GM04504 (cell line): ENCODE measurements at regions not wholly inside any gene's neighbourhood (a gene's known extent, or its start where the extent isn't known, plus 50 kb on each side); places are given as distances from the start of the nearest gene placed in this dataset.
"Not testable (repeated sequence)": the region's sequence is repeated elsewhere in the genome, so short reads cannot be mapped to it uniquely, and the experiment has no call there.

Source experiments
- DNase-seq: peaks from one replicate; pipeline ENCODE4 v3.0.0-alpha.2; 2012; ENCODE audit warnings: low read depth

GRCh38 chr2:210861038-210861665, 304.8 kb downstream of the CPS1 start:
- no peak for DNase-seq

DNA sequence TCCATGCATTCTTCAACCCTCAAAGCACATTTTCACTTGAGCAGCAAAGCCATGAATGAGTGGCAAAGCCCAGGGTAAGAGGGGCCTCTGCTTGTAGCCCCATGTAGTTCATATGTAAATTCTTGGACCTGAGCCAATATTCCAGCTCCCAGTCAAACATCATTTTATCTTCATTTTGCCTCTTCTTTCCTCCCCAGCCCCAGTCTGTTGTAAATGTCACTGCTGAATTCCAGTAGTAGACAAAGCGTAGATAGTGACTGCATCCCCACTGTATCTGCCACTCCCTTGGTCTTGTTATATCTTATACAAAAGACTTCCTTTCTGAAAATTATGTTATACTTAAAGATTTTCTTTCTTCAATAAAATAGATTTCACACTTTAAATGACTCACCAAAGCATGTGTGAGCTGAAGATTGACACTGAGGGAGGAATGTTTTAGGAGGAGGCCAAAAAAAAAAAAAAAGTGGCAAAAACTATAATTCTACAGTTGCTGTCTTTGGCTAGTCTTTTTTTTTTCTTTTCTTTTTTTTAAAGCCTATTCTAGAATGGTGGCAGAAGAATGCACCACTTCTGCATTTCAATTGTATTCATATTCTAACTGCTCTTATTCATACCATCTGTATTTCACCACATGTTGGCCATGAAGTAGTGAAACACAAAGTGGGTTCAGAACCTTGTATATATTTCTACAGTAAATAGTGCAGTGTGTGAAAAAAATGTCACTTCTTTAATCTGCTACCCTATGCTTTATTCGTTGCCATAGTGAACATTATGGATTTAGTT, 306.1 kb downstream of the CPS1 start:
- DNase-seq: no peak

DNA sequence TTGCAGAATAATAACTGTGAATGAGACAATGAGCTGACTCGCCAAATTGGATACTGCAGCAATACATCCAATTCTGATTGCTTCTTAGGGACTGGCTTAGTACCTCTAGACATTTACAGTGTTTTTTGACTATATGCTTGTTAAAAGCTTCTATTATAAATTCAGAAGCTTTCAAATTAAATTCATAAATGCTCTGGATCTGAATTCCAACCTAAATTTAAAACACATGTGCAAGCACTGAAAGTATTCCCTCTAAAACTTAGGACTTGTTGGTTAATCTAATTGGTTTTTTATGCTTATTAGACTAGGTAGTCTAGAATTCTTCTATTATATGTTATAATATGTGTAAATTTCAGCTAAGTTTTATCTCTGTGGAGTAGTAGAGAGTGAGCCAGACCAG, 306.9 kb downstream of the CPS1 start:
- DNase-seq: no peak

- DNase-seq: not testable (repeated sequence)
Measured at GRCh38 chr2:210871566-210871965, 315.2 kb downstream of the CPS1 start.

DNA sequence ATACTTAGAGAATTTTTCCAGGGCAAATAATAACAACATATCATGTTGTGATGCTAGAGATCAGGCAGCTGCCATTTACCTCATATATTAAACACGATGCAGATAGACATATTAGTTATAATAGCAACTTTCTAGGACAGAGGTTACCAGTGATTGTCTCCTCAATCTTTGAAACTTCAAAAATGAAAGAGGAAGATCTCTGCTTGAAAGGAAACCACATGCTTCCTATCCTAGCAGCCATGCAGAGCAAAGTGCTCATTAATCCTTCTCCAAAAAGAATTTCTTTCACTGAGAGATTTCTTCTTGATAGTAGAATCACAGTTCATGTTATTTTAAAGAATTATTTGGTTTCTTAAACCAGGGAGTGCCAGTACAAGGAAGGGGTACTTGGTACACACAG, 317.2 kb downstream of the CPS1 start:
- DNase-seq: no peak

GRCh38 chr2:210884227-210884626, 327.8 kb downstream of the CPS1 start:
- no peak for DNase-seq

DNA sequence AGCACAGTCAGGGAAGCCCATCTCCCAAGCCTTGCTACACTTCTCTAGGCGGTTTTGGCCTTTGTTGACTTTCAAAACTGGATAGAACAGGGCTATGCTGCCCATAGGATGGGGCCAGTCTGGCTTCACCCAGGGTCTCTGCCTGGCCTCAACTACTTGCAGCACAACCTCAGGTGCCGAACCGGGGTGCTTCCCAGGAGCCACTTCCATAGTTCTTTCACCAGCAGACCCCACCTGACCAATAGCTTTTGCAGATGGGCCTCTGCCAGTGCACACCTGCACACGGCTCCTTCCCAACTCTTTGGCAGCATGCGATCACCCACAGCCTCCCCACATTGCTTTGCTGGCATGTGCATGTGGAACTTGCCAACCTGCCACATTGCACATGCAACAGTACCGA, 331.6 kb downstream of the CPS1 start:
- DNase-seq: no peak

DNA sequence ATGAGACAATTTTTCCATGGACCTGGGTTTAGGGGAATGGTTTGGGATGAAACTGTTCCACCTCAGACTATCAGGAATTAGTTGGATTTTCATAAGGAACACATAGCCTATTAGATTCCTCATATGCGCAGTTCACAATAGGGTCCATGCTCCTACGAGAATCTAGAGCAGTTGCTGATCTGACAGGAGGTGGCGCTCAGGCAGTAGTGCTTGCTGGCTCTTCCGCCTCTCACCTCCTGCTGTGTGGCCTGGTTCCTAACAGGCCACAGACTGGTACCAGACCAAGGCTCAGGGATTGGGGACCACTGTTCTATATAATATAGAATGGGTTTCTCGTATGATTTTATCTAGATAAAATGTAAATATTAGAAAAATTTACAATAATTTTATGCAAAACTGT, 338.7 kb downstream of the CPS1 start:
- no peak for DNase-seq

DNA sequence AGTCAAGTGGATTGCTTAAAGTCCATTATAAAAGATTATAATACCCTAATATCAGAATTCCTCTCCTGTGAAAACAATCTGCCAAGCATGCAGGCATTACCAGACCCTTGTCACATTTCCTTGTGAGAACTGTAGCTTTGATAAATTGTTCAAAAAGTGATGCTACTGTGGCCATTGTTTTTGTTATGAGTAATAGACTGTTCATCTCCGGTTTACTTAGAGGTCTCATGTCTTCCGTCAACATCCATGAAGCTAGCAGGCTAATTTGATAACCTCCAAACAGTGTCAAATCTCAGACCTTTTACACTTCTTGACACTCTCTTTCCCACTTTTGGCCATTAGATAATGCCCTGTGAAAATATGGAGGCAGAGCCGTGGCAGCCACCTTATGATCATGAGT, 342.7 kb downstream of the CPS1 start:
- DNase-seq: no peak

DNA sequence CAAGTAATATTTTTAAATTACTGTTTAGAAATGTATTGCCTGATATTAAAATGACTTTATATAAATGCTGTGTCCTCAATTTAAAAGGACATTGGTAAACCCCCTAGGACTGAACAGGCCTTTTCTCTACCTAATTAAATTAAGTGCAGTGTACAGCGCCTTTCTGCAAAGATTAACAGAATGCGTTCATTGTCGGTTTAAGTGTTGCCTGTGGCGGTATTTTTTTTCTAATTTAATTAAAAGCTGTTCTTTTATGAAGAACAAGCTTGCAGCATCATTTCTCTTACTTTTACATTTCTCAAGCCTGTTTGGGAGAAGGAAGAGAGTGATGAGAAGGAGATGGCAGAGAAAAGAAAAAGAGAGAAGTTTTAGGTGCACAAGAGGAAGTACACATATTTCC, 344.9 kb downstream of the CPS1 start:
- no peak for DNase-seq

GRCh38 chr2:210912779-210913178, 356.4 kb downstream of the CPS1 start:
- DNase-seq: no peak

GRCh38 chr2:210913461-210913860, 357.1 kb downstream of the CPS1 start:
- no peak for DNase-seq

GRCh38 chr2:210915912-210916311, 359.5 kb downstream of the CPS1 start:
- DNase-seq: no peak

- DNase-seq: no peak
Measured at GRCh38 chr2:210917465-210917864, 361.1 kb downstream of the CPS1 start.

- no peak for DNase-seq
Measured at GRCh38 chr2:210919128-210919527, 362.7 kb downstream of the CPS1 start.

DNA sequence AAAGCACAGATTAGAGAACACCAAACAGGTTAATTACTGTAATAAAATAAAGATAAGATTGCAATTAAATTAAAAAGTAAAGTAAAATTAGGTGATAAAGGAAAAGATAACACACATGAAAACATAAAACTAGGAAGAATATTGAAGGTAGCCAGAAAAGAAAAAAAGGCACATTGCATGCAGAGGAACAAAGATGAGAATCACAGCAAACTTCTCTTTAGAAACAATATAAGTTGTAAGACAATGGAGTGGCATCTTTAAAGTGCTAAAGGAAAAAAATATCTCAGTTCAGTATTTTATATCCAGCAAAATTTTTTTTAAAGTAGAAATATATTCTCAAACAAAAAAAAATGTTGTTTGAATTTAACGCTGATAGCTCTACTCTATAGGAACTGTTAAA, 366.0 kb downstream of the CPS1 start:
- no peak for DNase-seq

- DNase-seq: no peak
Measured at GRCh38 chr2:210928714-210929113, 372.3 kb downstream of the CPS1 start.

- no peak for DNase-seq
Measured at GRCh38 chr2:210938228-210938627, 381.8 kb downstream of the CPS1 start.

GRCh38 chr2:210946395-210946794, 390.0 kb downstream of the CPS1 start:
- no peak for DNase-seq

DNA sequence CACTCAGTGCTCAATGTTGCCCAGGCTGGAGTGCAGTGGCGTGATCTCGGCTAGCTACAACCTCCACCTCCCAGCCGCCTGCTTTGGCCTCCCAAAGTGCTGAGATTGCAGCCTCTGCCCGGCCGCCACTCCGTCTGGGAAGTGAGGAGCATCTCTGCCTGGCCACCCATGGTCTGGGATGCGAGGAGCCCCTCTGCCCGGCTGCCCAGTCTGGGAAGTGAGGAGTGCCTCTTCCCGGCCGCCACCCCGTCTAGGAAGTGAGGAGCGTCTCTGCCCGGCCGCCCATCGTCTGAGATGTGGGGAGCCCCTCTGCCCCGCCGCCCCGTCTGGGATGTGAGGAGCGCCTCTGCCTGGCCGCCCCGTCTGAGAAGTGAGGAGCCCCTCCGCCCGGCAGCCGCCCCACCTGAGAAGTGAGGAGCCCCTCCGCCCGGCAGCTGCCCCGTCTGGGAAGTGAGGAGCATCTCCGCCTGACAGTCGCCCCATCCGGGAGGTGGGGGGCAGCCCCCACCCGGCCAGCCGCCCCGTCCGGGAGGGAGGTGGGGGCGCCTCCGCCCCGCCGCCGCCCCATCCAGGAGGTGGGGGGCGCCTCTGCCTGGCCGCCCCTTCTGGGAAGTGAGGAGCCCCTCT, 394.1 kb downstream of the CPS1 start:
- DNase-seq: not testable (repeated sequence)

DNA sequence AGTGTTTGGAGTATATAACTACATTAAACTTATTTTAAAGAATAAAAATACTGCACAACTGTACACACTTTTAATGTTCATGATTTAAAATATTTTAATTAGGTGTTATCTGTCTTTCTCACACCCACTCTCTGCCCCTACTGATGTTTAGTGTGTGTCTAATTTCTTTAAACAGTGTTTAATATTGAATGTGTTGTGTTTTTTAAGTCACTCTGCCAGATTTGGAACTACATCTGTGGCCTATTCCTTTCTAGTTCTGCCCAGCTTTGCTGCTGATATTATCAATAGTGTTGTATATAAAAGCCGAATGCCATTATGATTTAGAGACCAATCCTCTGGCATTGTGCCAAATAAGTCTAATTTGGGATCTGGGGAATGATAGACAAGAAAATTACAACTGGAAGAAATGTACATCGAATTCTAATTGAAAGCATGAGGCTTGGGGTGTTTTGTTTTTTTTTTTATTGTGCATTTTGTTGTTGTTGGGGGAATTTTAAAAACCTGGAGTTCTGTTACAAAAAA, 398.0 kb downstream of the CPS1 start:
- no peak for DNase-seq

GRCh38 chr2:210955591-210955990, 399.2 kb downstream of the CPS1 start:
- no peak for DNase-seq

DNA sequence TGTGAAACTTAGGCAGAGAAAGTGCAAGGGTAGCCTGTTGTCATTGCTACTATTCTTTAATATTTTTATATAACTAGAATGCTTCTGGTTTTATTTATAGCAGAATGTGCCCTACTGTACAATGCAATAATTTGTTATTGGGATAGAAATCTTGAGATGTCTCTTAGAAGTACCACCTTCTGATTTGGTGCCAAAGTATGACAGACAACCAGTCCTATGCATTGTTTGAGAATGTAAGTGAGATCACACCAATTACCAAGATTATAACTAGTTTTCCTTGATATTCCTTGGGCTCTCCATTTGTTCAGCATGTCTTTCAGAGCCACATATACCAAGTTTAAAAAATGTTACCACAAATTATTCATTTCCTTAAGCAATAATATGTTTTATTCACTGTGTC, 399.7 kb downstream of the CPS1 start:
- no peak for DNase-seq
